ENCODE measurements at regions not wholly inside any gene's neighbourhood (a gene's known extent, or its start where the extent isn't known, plus 50 kb on each side); places are given as distances from the start of the nearest gene placed in this dataset.

DNA sequence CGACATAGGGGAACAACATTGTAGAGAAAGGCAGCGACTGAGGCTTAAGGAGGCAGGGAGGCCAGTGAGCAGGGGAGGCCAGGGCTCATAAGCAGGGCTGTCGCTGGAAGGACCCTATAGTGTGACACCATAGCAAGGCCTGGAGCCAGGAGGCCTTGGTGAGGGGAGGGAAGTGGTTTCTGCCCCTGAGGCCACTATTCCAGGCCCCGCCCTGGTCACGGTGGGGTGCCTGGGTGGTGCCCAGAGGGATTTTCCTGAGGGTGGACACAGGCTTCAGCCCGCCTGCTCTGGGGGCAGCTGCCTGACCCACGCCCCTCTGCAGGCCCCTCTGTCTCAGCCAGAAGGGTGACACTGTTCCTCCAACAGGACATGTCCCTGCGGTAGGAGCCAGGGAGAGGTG lies 147.8 kb upstream of the IQSEC1 start:
- TF ChIP-seq, protein P1, sequence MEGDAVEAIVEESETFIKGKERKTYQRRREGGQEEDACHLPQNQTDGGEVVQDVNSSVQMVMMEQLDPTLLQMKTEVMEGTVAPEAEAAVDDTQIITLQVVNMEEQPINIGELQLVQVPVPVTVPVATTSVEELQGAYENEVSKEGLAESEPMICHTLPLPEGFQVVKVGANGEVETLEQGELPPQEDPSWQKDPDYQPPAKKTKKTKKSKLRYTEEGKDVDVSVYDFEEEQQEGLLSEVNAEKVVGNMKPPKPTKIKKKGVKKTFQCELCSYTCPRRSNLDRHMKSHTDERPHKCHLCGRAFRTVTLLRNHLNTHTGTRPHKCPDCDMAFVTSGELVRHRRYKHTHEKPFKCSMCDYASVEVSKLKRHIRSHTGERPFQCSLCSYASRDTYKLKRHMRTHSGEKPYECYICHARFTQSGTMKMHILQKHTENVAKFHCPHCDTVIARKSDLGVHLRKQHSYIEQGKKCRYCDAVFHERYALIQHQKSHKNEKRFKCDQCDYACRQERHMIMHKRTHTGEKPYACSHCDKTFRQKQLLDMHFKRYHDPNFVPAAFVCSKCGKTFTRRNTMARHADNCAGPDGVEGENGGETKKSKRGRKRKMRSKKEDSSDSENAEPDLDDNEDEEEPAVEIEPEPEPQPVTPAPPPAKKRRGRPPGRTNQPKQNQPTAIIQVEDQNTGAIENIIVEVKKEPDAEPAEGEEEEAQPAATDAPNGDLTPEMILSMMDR (IDR thresholded peaks at IDR 0.05; ENCODE audit: low read depth, low read length) = no peak
- no peak for TF ChIP-seq EZH2phosphoT487 (IDR thresholded peaks at IDR 0.05; ENCODE audit: low read depth)
